Suppressor macrophage treated with lipopolysaccharide for 1 hour (primary cell): ENCODE measurements at regions not wholly inside any gene's neighbourhood (a gene's known extent, or its start where the extent isn't known, plus 50 kb on each side); places are given as distances from the start of the nearest gene placed in this dataset.
"Not testable (repeated sequence)": the region's sequence is repeated elsewhere in the genome, so short reads cannot be mapped to it uniquely, and the experiment has no call there.

Source experiments
- DNase-seq, 3 donors: peaks; one replicate each; pipeline ENCODE4 v3.0.0-alpha.2; 2020 to 2022

DNA sequence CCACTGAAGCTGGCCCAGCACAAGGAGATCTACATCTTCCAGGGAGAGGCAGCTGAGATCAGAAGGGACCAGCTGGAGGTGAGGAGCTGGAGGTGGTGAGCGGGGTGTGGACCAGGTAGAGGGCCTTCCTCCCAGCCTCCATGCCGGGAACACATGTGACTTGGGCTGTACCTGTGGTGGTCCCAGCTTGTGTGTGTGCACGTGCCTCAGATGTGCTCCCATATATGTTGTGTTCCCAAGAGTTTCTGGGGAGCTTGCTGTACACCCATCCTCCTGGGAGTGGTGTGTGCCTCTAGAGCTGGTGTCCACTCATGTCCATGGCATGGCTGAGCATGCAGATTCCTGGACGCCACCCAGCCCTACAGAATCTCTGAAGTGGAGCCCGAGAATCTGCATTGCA is 183.7 kb upstream of the AKAP13 start:
- not testable (repeated sequence) for DNase-seq

DNA sequence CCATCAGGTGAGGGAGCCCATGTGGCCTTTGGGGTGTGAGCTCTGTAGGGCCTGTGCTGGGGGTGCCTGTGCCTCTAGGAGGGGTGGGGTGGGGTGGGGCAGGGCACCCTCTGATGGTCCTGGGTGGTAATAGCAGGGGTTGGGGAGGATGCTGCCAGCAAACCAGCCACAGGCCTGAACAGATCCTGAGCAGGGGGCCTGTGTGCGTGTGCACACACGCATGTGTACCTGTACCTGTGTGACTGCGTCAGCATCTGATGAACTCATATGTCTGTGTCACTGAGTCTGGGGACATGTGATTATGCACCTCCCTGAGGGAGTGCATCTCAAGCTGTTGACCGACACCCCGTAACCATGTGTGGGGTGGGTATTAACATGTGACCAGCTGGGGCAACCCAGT is 182.8 kb upstream of the AKAP13 start:
- DNase-seq, result not testable (repeated sequence)

DNA sequence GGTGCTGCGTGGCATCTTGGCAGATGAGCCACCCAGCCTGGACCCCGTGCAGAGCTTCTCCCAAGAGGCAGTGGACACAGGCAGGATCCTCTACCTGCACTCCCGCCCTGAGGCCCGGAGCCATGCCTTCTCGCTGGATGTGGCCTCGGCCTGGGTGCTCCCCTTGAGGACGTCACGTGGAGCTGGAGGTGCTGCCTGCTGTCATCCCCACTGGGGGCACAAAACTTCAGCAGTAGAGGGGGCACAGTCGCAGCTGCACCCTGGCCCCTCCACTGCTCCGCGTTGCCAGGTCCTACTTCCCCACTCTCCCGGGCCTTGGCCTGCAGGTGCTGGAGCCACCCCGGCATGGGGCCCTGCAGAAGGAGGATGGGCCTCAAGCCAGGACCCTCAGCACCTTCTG is 182.0 kb upstream of the AKAP13 start:
- not testable (repeated sequence) for DNase-seq

DNA sequence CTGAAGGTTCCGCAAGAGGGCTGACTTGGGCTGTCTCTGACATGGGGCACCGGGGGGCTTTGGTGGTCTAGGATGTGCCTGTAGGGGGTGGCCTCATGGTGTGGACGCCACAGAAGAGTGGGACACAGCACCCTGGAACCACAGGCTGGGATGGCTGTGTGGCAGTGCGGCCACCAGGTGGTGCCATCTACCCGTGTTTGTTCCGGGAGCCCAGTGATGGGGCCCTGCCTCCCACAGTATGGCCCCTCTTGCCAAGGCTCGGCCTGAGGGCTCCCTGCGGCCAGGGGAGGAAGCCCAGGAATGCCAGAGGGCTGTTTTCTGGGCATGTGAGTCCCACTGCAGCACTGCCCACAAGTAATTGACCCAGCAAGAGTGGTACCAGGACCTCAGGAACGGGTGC is 180.2 kb upstream of the AKAP13 start:
- DNase-seq, result not testable (repeated sequence)

DNA sequence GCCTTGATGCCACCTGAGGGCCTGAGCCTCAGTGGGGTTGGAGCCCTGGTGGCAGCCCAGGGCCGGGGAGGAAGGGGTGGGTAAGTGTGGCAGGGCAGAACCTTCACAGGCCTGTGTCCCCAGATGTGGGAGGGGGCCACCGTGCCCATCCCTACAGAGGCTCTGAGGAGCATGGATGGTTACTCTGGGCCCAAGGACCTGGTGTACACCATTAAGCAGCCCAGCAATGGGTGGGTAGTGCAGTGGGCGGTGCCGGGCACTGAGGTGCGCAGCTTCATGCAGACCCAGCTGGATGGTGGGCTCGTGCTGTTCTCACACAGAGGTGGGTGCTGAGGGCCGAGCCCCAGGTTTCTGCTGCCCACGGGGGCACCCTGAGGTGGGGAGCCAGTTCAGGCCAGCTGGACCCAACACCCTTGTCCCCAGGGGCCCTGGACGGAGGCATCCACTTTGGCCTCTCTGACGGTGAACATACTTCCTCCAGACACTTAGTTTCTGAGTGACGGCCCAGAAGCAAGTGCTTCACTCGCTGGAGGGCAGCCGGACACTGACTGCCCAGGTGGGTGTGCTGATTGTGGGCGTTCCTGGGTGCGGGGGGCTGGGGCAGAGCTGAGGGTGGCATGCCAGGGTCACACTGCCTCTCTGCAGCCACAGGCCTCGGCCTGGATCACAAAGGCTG is 179.1 kb upstream of the AKAP13 start:
- DNase-seq, result not testable (repeated sequence)

DNA sequence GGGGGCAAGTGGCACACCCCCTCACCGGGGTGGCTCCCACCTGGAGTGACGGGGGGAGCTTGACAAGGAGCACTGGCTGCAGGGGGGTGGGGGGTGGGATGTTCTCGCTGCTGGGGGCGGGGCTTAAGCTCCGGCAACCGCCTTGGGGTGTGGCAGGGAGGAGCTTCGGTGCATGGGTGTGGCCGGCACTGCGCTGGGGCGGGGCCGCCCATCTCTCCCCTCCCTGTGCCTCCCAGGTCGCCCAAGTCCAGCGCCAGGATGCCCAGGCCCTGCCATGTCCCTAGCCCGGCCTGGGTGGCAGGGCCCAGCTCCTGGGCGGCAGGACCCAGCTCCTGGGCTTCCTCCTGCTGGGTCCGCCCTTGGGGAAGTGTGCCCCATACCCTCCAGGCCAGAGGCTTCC is 175.9 kb upstream of the AKAP13 start:
- DNase-seq, result not testable (repeated sequence)

DNA sequence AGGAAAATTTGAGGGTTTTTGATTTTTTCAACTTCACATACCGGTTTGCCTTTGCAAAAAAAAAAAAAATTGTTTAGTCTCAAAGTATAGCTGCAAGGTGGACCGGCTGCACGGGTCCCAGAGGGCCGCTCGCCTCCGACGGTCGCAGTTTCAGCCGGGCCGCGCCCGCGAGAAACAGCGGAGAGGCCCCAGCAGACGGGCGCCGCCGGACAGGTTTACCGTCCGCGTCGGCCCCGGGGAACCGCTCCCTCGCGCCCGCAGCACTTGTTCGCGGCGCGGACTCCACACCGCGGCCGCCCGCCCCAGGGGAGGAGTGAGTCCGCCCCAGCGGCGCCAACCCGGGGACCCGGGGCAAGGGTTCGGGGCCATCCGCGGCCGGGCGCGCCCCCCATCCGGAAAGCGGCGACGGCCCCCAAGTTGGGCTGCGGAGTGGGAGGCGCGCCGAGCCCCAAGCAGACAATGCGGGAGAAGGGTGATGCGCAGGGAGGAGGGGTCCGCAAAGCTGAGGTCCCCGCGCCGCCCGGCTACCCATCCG is 146.5 kb upstream of the AKAP13 start:
- DNase-seq, result not testable (repeated sequence)

DNA sequence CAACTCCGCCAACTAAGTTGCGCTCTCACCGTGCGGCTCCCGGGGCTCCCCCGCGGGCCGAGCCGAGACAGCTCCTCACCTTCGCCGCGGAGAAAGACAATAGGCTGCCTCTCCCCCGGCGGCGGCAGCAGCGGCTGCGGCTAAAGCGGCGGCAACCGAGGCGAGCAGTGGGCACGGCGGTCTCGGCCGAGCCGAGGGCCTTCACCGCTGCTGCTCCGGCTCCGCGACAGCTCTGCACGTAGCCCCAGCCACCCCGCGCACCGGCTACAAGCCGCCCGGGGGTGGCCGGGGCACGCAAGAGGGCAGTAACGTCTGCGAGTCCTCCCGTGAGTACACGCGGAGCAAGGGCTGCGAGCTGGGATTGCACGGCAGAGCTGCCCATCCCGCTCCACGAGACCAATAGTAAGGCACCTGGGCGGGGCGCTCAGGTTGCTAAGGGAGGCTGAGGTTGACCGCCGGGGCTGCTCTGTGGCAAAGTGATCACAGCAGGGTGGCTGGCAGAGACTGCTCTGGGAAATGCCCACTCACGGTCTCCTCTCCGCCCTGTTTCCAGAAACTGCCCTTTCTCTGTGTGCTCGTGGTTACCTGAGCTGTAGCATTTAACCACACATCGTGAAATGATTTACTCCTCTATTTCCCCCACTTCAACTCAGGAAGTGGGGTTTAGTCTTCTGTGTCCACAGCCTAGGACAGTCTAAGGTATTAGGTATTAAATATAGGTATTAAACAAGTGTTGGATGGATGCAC is 145.8 kb upstream of the AKAP13 start:
- not testable (repeated sequence) for DNase-seq

DNA sequence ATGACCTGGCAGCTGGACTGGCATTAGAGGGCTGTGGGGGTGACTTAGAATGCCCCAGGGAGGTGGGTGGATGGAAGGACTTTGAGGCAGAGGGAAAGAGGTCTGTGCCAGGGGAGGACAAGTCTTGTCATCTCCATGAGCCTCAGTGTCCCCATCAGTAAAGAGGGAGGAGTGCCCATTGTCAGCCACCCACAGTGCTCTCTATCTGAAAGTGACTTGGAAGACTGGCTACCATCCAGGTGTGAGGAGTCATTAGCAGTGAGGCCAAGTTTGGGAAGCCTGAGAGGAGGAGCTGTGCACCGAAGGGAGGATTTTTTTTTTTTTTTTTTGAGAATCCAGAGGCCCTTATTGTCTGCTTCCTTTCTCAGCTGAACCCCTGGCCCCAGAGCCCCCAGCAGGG is 136.3 kb upstream of the AKAP13 start:
- not testable (repeated sequence) for DNase-seq

DNA sequence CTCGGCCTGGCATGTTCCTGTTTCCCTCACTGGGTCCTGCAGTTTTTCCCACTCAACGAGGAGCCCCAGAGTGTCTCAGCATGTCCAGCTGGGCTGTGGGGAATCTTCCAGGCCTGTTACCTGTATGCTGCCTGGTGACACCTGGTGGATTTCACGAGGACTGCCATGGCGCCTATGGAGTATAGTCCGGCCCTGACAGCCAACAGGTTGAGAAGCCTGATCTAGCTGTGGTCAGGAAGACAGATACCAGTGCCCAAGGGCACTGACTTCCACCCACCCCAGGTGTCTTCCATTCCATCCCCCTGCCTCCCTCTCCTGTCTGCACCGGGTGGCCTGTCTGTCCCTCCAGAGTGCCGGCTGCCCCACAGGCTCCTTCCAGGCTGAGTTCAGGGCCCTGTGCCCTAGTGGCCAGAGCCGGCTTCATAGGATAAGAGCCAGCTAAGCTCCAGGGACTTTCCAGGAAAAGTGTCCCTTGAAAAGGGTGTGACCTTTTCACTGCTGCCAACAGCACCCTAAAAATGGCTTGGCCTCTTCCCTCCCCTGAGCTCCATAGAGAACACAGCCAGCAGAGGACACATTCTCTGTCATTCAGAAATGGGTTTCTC is 129.4 kb upstream of the AKAP13 start:
- not testable (repeated sequence) for DNase-seq

DNA sequence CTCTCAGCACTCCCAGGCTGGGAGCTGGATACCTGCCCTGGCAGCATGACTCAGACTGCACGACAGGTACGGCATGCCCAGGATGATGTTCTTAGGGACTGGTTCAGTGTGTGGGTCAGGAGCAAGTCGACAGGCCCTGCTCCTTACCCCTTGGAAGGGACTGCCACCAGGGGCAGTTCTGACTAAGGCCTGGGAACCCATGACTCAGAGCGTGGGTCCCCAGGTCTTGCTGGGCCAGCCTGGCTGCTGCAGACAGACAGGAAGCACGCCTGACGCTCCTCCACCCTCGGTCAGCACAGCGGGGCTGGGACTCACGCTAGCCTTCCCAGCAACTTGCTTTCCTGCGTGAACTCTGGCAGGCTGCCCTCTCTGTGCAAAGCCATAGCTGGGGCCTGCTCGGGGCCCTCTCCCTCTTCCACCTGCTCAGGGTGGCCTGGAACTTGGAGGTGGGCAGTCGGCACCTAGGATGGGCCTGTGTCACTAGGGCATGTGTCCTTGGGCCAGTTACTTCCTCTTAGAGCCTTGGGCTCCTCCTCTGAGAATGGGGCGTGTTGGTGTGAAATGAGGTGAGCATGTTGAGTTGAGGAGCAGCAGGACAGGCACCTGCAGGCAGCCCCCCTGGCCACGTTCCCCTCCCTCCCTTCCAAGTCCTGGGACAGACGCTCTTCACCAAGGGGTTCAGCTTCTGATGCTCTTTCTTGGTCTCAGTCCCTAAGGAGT is 127.0 kb upstream of the AKAP13 start:
- DNase-seq, result not testable (repeated sequence)

DNA sequence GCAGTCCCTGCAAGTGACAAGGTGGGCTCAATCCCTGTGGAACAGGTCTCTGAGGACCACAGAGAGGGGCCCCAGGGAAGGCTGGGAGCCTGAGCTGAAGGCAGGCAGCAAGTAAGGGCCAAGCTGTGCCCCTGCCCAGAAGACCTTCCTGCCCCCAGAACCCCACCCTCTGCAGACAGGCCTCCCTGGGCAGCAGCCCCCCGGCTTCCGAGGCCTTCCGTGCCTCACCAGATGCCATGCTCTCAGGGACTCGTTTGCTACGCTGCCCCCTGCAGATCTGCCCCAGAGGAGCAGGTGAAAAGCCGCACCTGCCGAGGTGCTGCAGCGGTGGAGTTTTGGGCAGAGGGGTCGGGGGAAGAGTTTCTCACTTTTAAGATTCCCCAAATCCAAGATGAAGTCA is 125.4 kb upstream of the AKAP13 start:
- not testable (repeated sequence) for DNase-seq

DNA sequence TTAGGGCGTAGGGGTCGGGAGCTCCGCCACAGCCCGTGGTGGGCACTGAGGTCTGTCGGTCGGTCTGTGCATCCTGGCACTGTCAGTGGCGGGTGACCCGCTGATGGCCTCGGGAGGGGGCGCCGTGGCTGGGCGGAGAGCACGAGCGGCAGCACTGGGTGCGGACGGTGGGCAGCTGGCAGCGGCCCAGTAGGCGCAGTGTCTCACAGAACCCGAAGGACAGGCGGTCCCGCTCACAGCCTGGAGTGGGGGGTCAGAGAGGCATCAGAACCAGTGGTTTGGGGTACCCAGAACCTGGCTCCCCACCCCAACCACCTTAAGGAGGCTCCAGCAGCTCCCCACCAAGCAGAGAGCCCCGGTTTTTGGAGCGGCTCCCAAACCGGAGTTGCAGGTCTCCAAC is 124.9 kb upstream of the AKAP13 start:
- DNase-seq, result not testable (repeated sequence)

DNA sequence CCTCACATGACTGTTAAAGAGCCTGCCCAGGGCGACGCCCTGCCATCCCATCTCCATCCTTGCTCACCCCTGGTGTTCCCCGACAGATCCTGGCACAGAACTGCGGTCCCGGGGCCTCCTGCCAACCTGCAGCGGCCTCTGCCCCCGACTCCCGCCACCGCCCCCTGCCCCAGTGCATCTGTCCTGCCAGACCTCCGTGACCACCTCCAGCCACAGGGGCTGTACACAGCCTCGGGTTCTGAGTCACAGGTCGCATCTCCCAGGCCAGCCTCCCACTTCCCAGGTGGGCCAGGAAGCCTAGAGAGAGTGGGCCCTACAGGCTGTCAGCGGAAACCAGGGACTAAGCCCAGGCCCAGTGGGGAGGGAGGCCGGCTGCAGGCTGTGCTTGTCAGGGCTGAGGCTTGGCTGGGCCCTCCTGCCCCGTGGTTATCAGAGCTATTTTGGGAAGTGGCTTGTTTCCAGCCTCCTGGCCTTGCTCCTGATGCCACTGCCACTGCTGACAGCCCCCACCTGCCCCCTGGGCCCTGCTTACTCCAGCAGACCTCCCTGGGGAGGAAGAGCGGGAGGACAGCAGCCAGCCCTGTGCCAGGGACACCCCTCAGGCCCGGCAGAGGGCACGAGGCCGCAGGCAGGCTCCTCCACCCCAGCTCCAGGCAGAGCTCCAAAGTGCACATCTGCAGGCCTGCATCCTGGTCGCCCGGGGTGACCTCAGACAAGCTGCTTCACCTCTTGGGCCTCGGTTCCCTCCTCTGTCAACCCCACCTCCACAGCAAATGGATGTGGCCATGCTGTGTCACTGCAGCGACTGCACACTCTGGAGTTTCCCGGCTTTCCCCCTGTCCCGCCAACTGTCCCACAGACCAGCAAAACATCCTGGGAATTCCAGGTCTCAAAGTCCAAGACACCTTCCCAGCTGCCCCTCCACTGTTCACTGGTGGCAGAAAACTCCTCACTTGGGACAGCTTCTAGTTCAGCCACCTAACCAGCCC is 124.1 kb upstream of the AKAP13 start:
- DNase-seq, result peak in 2 of 3 donors; percentile 10 to 13

DNA sequence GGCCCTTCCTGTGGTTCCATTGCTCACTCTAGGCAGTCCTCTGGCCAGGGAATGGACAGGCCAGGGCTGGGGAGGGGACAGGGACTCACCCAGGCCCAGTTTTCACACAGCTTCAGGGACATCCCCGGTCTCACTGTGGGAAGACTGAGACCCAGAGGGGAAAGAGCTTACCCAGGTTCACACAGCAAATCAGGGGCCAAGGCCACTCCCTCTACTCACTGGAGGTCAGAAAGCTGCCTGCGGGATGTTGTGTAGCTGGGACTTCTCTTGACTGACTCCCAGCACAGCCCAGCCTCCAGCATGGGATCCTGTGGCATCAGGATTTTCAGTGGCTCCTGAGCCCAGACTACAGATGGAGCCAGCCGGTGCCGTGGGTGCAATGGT is 122.3 kb upstream of the AKAP13 start:
- not testable (repeated sequence) for DNase-seq

DNA sequence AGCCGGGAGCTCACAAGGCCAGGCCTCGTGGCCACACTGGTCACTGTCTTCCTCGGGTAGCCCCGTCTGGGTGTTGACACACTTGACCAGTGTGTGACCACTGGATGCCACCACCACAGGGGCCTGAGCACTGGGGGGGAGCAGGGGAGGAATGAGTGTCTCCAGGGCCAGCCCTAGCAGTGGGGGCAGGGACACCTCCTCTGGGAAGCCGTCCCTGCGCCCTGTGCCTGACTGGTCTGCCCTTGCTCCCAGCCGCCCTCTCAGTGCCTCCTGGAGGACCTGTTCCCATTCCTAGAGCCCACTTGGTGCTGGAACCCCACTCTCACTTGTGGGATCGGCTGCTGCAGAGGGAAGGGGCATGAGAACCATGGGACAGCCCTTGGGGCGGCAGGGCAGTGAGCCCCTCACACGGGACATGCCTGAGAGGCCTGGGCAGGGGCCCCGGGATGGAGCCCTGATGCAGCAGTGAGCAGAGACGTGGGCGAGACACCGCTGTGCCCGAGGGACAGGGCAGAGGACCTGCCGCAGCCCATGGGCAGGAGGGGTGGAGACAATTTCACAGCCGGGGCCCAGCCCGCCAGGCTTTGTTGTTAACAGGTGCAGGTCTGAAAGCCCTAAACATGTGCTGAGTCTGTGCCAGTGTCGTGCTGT is 121.7 kb upstream of the AKAP13 start:
- not testable (repeated sequence) for DNase-seq

DNA sequence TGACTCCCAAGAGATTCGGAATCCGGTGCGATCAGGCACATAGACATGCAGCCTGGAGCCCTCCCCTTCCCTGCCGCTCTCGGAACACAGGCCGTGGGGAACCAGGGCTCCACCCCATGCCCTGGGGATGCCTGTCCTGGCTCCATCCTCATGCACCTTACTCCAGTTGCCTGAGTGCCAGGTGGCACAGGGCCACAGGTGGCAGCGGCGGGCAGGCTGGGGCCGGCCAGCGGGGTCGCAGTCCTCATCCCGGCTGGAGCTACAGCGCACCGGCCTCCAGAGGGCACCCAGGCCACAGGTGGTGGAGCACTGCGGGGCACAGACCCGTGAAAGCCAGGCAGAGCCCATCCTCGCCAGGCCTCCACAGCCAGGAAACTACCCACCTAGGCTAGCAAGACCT is 119.9 kb upstream of the AKAP13 start:
- DNase-seq, result not testable (repeated sequence)

DNA sequence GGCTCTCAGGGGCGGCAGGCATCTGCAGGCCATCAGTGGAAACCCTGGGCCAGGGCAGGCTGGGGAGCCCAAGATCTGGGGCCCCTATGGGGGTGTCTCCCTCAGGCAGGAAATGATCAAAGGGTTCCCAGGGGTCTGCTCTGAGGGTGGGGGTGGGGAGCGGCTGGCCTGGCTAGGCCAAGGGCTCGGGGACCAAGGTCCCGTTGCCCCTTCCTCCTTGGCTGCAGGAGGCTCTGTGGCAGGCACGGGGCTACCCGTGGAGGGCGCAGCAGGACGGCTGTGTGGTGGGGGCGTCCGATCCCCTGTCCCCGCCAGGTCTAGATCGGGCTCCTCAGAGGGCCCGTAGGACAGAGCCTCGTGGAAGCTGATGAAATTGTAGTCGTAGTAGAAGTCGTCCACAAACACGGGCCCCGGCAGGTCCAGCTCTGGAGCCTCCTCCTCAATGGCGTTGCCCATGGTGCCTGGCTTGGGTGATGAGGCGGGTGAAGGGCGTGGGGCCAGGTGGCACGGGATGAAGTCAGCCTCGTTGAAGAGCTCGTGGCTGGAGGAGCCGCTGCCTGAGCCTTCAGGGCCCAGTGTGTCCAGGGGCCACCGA is 117.8 kb upstream of the AKAP13 start:
- not testable (repeated sequence) for DNase-seq

DNA sequence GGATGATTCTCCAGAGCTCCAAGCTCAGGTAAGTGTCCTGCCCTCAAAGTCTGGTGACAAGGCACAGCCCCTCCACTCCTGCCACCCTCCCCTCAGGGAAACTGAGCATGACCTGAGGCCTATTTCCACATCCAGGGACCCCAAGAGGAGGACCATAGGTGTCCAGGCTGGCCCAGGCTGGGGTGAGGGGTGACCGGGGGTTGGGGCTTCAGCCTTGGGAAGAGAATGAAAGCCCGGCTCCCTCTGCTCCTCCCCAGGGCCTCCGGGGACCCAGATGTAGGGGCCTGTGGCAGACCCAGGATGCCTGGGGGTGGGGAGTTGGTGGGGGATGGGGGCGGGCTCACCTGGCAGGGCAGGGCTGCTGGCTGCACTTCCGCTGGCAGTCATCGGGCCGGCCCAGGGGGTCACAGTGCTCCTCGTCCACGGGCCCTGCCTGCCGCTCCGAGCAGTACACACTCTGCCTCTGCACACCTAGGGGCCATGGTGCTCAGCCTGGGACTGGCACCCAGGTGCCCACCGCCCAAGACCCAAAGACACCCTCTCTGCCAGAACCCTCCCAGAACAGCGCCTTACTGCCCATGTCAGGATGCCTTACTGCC is 116.5 kb upstream of the AKAP13 start:
- not testable (repeated sequence) for DNase-seq

DNA sequence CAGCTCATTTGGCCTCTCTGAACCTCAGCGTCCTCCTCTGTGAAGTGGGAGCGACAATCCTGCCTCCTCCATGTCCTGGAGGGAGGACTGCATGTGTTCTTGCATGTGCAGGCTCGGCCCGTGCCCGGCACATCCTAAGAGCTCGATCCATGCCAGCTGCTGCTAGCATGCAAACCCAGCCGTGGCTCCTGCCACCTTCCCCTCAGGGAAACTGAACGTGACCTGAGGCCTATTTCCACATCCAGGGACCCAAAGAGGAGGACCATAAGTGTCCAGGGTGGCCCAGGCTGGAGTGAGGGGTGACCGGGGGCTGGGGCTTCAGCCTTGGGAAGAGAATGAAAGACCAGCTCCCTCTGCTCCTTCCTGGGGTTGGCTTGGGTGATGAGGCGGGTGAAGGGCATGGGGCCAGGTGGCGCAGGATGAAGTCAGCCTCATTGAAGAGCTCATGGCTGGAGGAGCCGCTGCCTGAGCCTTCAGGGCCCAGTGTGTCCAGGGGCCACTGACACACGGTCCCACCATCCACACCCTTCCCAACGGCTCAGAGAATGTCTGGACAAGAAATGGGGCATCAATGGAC is 115.7 kb upstream of the AKAP13 start:
- DNase-seq, result not testable (repeated sequence)
